HCEC 1CT (cell line): ENCODE measurements at regions not wholly inside any gene's neighbourhood (a gene's known extent, or its start where the extent isn't known, plus 50 kb on each side); places are given as distances from the start of the nearest gene placed in this dataset.
"Not testable (repeated sequence)": the region's sequence is repeated elsewhere in the genome, so short reads cannot be mapped to it uniquely, and the experiment has no call there.

ENCODE experiments used
- DNase-seq: peaks from one replicate; pipeline ENCODE4 v3.0.0-alpha.2; 2017

GRCh38 chr13:48583859-48584311 lies 51.0 kb upstream of the RCBTB2 start:
- no peak for DNase-seq

GRCh38 chr13:48585456-48585840 lies 52.6 kb upstream of the RCBTB2 start:
- peak; percentile 23 for DNase-seq

GRCh38 chr13:48586591-48587103 lies 53.8 kb upstream of the RCBTB2 start:
- DNase-seq: no peak

- no peak for DNase-seq
Observed at GRCh38 chr13:48588120-48588519, 55.2 kb upstream of the RCBTB2 start.

GRCh38 chr13:48590141-48590901 lies 57.4 kb upstream of the RCBTB2 start:
- no peak for DNase-seq

GRCh38 chr13:48591124-48591872 lies 58.4 kb upstream of the RCBTB2 start:
- DNase-seq: not testable (repeated sequence)

GRCh38 chr13:48591889-48592687 lies 59.2 kb upstream of the RCBTB2 start:
- DNase-seq: no peak

- no peak for DNase-seq
Observed at GRCh38 chr13:48592688-48593049, 59.8 kb upstream of the RCBTB2 start.

GRCh38 chr13:48593536-48593935 lies 60.2 kb upstream of the CYSLTR2 start:
- no peak for DNase-seq

GRCh38 chr13:48594096-48594815 lies 59.5 kb upstream of the CYSLTR2 start:
- DNase-seq: no peak

GRCh38 chr13:48595431-48596429 lies 58.0 kb upstream of the CYSLTR2 start:
- peak; percentile 75 for DNase-seq

GRCh38 chr13:48600374-48601364 lies 53.1 kb upstream of the CYSLTR2 start:
- DNase-seq: peak; percentile 34

- no peak for DNase-seq
Observed at GRCh38 chr13:48602296-48603016, 51.3 kb upstream of the CYSLTR2 start.

- DNase-seq: no peak
Observed at GRCh38 chr13:48603375-48603774, 50.4 kb upstream of the CYSLTR2 start.
